ENCODE measurements at regions not wholly inside any gene's neighbourhood (a gene's known extent, or its start where the extent isn't known, plus 50 kb on each side); places are given as distances from the start of the nearest gene placed in this dataset.

GRCh38 chr3:69567023-69567709 lies 172.1 kb upstream of the MITF start:
- no peak for DNase-seq

GRCh38 chr3:69566275-69566674 lies 173.0 kb upstream of the MITF start:
- DNase-seq: no peak

- DNase-seq: no peak
These were observed 173.9 kb upstream of the MITF start for GRCh38 chr3:69565316-69565715.

- DNase-seq: no peak
These were observed 175.3 kb upstream of the MITF start for GRCh38 chr3:69563981-69564380.

- no peak for DNase-seq
These were observed 176.1 kb upstream of the MITF start for GRCh38 chr3:69563151-69563550.

- DNase-seq: no peak
These were observed 176.1 kb upstream of the FRMD4B start for GRCh38 chr3:69562020-69562419.

GRCh38 chr3:69560818-69561217 lies 174.9 kb upstream of the FRMD4B start:
- DNase-seq: no peak

- no peak for DNase-seq
These were observed 174.2 kb upstream of the FRMD4B start for GRCh38 chr3:69560116-69560515.

- no peak for DNase-seq
These were observed 173.0 kb upstream of the FRMD4B start for GRCh38 chr3:69558912-69559311.

GRCh38 chr3:69554576-69554975 lies 168.7 kb upstream of the FRMD4B start:
- no peak for DNase-seq

- no peak for DNase-seq
These were observed 168.0 kb upstream of the FRMD4B start for GRCh38 chr3:69553888-69554287.

GRCh38 chr3:69547461-69547880 lies 161.6 kb upstream of the FRMD4B start:
- no peak for DNase-seq

GRCh38 chr3:69542805-69543429 lies 157.0 kb upstream of the FRMD4B start:
- no peak for DNase-seq

GRCh38 chr3:69542089-69542804 lies 156.4 kb upstream of the FRMD4B start:
- no peak for DNase-seq

GRCh38 chr3:69541711-69542088 lies 155.8 kb upstream of the FRMD4B start:
- DNase-seq: no peak

GRCh38 chr3:69540706-69541581 lies 155.1 kb upstream of the FRMD4B start:
- DNase-seq: no peak

GRCh38 chr3:69539134-69539533 lies 153.2 kb upstream of the FRMD4B start:
- DNase-seq: no peak

- DNase-seq: no peak
These were observed 152.4 kb upstream of the FRMD4B start for GRCh38 chr3:69538281-69538680.

- no peak for DNase-seq
These were observed 150.6 kb upstream of the FRMD4B start for GRCh38 chr3:69536306-69537020.

GRCh38 chr3:69535613-69536012 lies 149.7 kb upstream of the FRMD4B start:
- DNase-seq: no peak

GRCh38 chr3:69532547-69533224 lies 146.8 kb upstream of the FRMD4B start:
- DNase-seq: no peak
